SH-SY5Y (cell line): ENCODE measurements at regions not wholly inside any gene's neighbourhood (a gene's known extent, or its start where the extent isn't known, plus 50 kb on each side); places are given as distances from the start of the nearest gene placed in this dataset.

ENCODE experiments used
- GATA2 ChIP-seq: IDR thresholded peaks from 2 replicates; pipeline ENCODE4 v1.6.1; 2011; ENCODE audit warnings: mild to moderate bottlenecking, low read depth, low read length
- GATA3 ChIP-seq: IDR thresholded peaks from 2 replicates; pipeline ENCODE4 v1.6.1; 2011; ENCODE audit warnings: low read depth, mild to moderate bottlenecking, low read length, moderate library complexity

GRCh38 chr2:172198361-172198760 lies 95.7 kb upstream of the DLX2 start:
- TF ChIP-seq GATA2 (no peak), GATA3 (no peak)
